Spleen (tissue), 11 donors: ENCODE measurements at regions not wholly inside any gene's neighbourhood (a gene's known extent, or its start where the extent isn't known, plus 50 kb on each side); places are given as distances from the start of the nearest gene placed in this dataset.
A peak's percentile ranks its signal among the peaks of the same experiment; 100 is the strongest.

Experiments used
- DNase-seq: peaks from one replicate; pipeline ENCODE4 v3.0.0-alpha.2; 2020
- H3K27ac ChIP-seq, 8 donors: fragments of 200-600 bp; sonication (generic) in 7 of 8; 1 replicate in 4 of 8; 2 replicates in 4 of 8; pipeline versions ENCODE4 v1.5.0 to v1.8.0; 2016 to 2021; ENCODE audit warnings: inconsistent platforms in 4 of 8, mild to moderate bottlenecking in 4 of 8, moderate library complexity in 1 of 8
- H3K27me3 ChIP-seq, 7 donors: fragments of 200-600 bp; sonication (generic) in 6 of 7; replicated peaks in 1 of 7; 1 replicate in 4 of 7; 2 replicates in 3 of 7; pipeline versions ENCODE4 v1.5.0 to v1.8.0; 2016 to 2021; ENCODE audit warnings: inconsistent platforms in 3 of 7, mild to moderate bottlenecking in 1 of 7
- H3K36me3 ChIP-seq, 6 donors: fragments of 200-600 bp; sonication (generic) in 5 of 6; 1 replicate in 4 of 6; 2 replicates in 2 of 6; pipeline versions ENCODE4 v1.5.0 to v1.8.0; 2016 to 2021; ENCODE audit warnings: inconsistent platforms in 2 of 6
- H3K4me1 ChIP-seq, 6 donors: fragments of 200-600 bp; sonication (generic) in 5 of 6; 1 replicate in 3 of 6; 2 replicates in 3 of 6; pipeline versions ENCODE4 v1.5.0 to v1.8.0; 2016 to 2021; ENCODE audit warnings: inconsistent platforms in 3 of 6
- H3K4me3 ChIP-seq, 8 donors: fragments of 200-600 bp; sonication (generic) in 7 of 8; 1 replicate in 4 of 8; 2 replicates in 4 of 8; pipeline versions ENCODE4 v1.5.0 to v1.8.0; 2016 to 2021; ENCODE audit warnings: inconsistent platforms in 4 of 8, mild to moderate bottlenecking in 4 of 8, moderate library complexity in 2 of 8
- H3K9me3 ChIP-seq, 8 donors: fragments of 200-600 bp; sonication (generic) in 7 of 8; 1 replicate in 4 of 8; 2 replicates in 4 of 8; pipeline versions ENCODE4 v1.5.0 to v1.8.0; 2016 to 2021; ENCODE audit warnings: inconsistent platforms in 4 of 8
- POLR2A ChIP-seq, 3 donors: fragments of 450-650 bp; IDR thresholded peaks; one replicate each; pipeline ENCODE4 v1.5.1; 2017; ENCODE audit warnings: antibody characterized with exemption in 3 of 3, mild to moderate bottlenecking in 1 of 3
- POLR2AphosphoS5 ChIP-seq, 3 donors: sonication (generic); formaldehyde crosslinking; IDR thresholded peaks; one replicate each; pipeline ENCODE4 v1.5.1; 2017; ENCODE audit warnings: antibody characterized with exemption in 3 of 3
- WGBS, 5 donors: extraction: QIAGEN DNeasy Blood & Tissue Kit in 3 of 5; methylation state at CpG; one replicate each; pipeline versions ENCODE4 v1.1.5 to v1.1.7; 2013 to 2018; 5-methylcytosine and 5-hydroxymethylcytosine counted together
- intact Hi-C: fragments of 100-400 bp; cut with DNase I; formaldehyde crosslinking; loops from one replicate; pipeline ENCODE4 v1.15.0; 2023; ENCODE audit warnings: low total_unique reads
- TF ChIP-seq, protein P1 (sequence below), 11 experiments: fragments of 200-600 bp in 7 of 11; fragments of 450-650 bp in 4 of 11; sonication (generic) in 4 of 11; IDR thresholded peaks in 8 of 11; conservative IDR thresholded peaks in 3 of 11; 1 replicate in 7 of 11; 2 replicates in 4 of 11; pipeline versions ENCODE4 v1.4.0 to v1.8.0; 2016 to 2021; ENCODE audit warnings: antibody characterized with exemption in 11 of 11, inconsistent platforms in 4 of 11, mild to moderate bottlenecking in 1 of 11
- donor health status: healthy with polysubstance abuse.
- donor health status: DM: no; HTN: no; CAD: no; lungs with moderate emphysema.
- donor health status: DM: no; HTN: no; CAD: no.
- donor health status: Bipolar disorder and iron deficiency.
- donor health status: healthy.
- donor health status: DM: no; HTN: no; CAD: no.
- donor health status: DM: yes; HTN: yes; CAD: no.

GRCh38 chr5:133708331-133708850 lies 96.0 kb upstream of the FSTL4 start:
- H3K36me3 ChIP-seq, result no peaks in the 10 kb centered on the region
- TF ChIP-seq POLR2AphosphoS5 (IDR thresholded peaks at IDR 0.05) (no peak), POLR2A (IDR thresholded peaks at IDR 0.05) (no peak)
- TF ChIP-seq, protein P1, sequence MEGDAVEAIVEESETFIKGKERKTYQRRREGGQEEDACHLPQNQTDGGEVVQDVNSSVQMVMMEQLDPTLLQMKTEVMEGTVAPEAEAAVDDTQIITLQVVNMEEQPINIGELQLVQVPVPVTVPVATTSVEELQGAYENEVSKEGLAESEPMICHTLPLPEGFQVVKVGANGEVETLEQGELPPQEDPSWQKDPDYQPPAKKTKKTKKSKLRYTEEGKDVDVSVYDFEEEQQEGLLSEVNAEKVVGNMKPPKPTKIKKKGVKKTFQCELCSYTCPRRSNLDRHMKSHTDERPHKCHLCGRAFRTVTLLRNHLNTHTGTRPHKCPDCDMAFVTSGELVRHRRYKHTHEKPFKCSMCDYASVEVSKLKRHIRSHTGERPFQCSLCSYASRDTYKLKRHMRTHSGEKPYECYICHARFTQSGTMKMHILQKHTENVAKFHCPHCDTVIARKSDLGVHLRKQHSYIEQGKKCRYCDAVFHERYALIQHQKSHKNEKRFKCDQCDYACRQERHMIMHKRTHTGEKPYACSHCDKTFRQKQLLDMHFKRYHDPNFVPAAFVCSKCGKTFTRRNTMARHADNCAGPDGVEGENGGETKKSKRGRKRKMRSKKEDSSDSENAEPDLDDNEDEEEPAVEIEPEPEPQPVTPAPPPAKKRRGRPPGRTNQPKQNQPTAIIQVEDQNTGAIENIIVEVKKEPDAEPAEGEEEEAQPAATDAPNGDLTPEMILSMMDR (IDR thresholded peaks at IDR 0.05 in 8 of 11, conservative IDR thresholded peaks at IDR 0.05 in 3 of 11), result no peak
- no peaks in the 10 kb centered on the region for H3K4me1 ChIP-seq
- no peak overlapping the region for H3K27ac ChIP-seq
- 62 to 84% (median 78%) methylated on average over 3 of the region's 3 CpGs for WGBS, 5 donors
- H3K9me3 ChIP-seq, result no peaks in the 10 kb centered on the region
- intact Hi-C loops, result no loop called here
- H3K4me3 ChIP-seq, result no peak overlapping the region
- H3K27me3 ChIP-seq, result no peaks in the 10 kb centered on the region
- peak; percentile 27 for DNase-seq

- Histone ChIP-seq H3K27ac (no peak overlapping the region), H3K4me3 (no peak overlapping the region), H3K9me3 (no peaks in the 10 kb centered on the region), H3K4me1 (no peaks in the 10 kb centered on the region), H3K27me3 (no peaks in the 10 kb centered on the region), H3K36me3 (no peaks in the 10 kb centered on the region)
- 56 to 83% (median 60%) methylated on average over 2 of the region's 2 CpGs for WGBS, 5 donors
- DNase-seq, result peak; percentile 45
- intact Hi-C loops, result no loop called here
- TF ChIP-seq, protein P1 (IDR thresholded peaks at IDR 0.05 in 8 of 11, conservative IDR thresholded peaks at IDR 0.05 in 3 of 11), result no peak
- TF ChIP-seq POLR2A (IDR thresholded peaks at IDR 0.05) (no peak), POLR2AphosphoS5 (IDR thresholded peaks at IDR 0.05) (no peak)
Measured at GRCh38 chr5:133707629-133708028, 95.3 kb upstream of the FSTL4 start.

GRCh38 chr5:133706506-133707430 lies 94.4 kb upstream of the FSTL4 start:
- no peaks in the 10 kb centered on the region for H3K9me3 ChIP-seq
- TF ChIP-seq POLR2AphosphoS5 (IDR thresholded peaks at IDR 0.05) (no peak), POLR2A (IDR thresholded peaks at IDR 0.05) (no peak)
- WGBS, 5 donors, result 80 to 90% (median 82%) methylated on average over 10 of the region's 10 CpGs
- intact Hi-C loops, result no loop called here
- H3K4me1 ChIP-seq, result no peaks in the 10 kb centered on the region
- DNase-seq, result peak; percentile 40
- H3K27me3 ChIP-seq, result no peaks in the 10 kb centered on the region
- no peaks in the 10 kb centered on the region for H3K36me3 ChIP-seq
- no peak overlapping the region for H3K27ac ChIP-seq
- no peak overlapping the region for H3K4me3 ChIP-seq

DNA sequence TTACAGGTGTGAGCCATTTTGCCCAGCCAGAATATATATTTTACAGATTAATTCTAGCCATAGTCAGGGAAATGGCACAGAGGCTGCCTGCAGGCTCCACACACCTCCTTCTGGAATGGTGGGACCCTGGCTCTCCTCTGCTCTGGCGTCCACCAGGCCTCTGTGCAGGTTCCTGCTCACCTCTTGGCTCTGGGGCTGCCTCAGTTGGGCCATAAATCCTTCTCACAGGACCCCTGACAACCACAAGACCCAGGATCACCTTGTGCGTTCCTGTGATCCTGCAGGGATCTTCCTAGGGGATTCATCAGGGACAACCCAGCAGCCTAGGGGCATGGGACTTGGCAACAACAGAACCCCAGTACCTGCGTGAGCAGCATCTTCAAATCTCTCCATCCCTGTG lies 93.0 kb upstream of the FSTL4 start:
- whole genome bisulfite sequencing, 5 donors, result 80 to 87% (median 85%) methylated on average over 3 of the region's 3 CpGs
- TF ChIP-seq POLR2AphosphoS5 (IDR thresholded peaks at IDR 0.05) (no peak), POLR2A (IDR thresholded peaks at IDR 0.05) (no peak)
- TF ChIP-seq, protein P1 (IDR thresholded peaks at IDR 0.05 in 8 of 11, conservative IDR thresholded peaks at IDR 0.05 in 3 of 11), result no peak
- intact Hi-C loops, result no loop called here
- no peaks in the 10 kb centered on the region for H3K27me3 ChIP-seq
- H3K9me3 ChIP-seq, result no peaks in the 10 kb centered on the region
- H3K4me3 ChIP-seq, result no peak overlapping the region
- DNase-seq, result peak; percentile 17
- no peak overlapping the region for H3K27ac ChIP-seq
- H3K4me1 ChIP-seq, result no peaks in the 10 kb centered on the region
- H3K36me3 ChIP-seq, result no peaks in the 10 kb centered on the region
